ENCODE measurements at regions not wholly inside any gene's neighbourhood (a gene's known extent, or its start where the extent isn't known, plus 50 kb on each side); places are given as distances from the start of the nearest gene placed in this dataset.

DNA sequence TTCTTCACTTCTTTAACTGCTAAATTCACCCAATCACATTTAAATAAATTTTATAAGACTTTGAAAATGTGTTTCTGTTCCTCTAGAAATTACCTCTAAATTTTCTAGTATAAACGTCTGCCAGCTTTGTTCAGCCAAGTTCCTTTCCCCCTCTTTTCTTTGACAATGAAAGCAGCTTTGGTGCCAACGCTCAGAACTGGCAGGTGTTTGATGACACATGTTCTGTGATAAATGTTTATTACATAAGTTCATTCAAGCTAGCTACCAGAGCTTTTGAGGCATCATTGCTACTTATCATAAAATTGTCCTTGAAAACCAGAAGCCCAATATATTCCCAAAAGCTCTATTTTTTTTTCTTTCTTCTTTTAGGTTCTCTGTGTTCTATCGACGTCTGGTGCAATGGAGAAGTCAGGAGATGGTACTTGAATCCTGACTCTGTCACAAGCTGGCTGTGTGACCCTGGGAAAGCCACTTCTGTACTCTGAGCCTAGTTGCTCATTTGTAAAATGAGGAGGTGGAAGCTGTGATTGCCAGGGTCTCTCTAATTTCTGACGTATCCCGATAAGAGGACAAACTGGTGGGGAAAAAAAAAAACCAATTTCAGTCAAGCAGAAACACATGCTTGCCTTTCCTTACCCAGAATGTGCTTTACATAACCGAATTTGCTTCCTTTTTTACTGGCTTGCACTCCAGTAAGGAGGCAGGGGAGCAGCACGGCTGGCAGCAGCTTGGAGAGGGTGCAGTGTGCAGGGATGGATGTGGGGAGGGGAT, 187.1 kb upstream of the LPP start:
- no peak for TF ChIP-seq POLR2A (IDR thresholded peaks at IDR 0.05; ENCODE audit: low read depth, low read length)
- TF ChIP-seq POLR2AphosphoS5 (IDR thresholded peaks at IDR 0.05; ENCODE audit: low read depth, low read length): no peak
